Epithelial cell of proximal tubule (primary cell): ENCODE measurements at regions not wholly inside any gene's neighbourhood (a gene's known extent, or its start where the extent isn't known, plus 50 kb on each side); places are given as distances from the start of the nearest gene placed in this dataset.

Source experiments
- DNase-seq: peaks from one replicate; pipeline ENCODE4 v3.0.0-alpha.2; 2011; ENCODE audit warnings: low read depth
- H3K4me3 ChIP-seq: 2 replicates; pipeline ENCODE4 v1.5.1; 2011; ENCODE audit warnings: low read depth, mild to moderate bottlenecking, low read length
- CTCF ChIP-seq: conservative IDR thresholded peaks from 2 replicates; pipeline ENCODE4 v1.5.1; 2012; ENCODE audit warnings: low read depth, mild to moderate bottlenecking, low read length

GRCh38 chr2:122471753-122472152 is 716.3 kb downstream of the TSN start:
- no peak overlapping the region for H3K4me3 ChIP-seq
- DNase-seq, result no peak
- no peak for TF ChIP-seq CTCF

GRCh38 chr2:122478117-122478516 is 722.7 kb downstream of the TSN start:
- no peak for DNase-seq
- no peak for TF ChIP-seq CTCF

GRCh38 chr2:122478771-122479170 is 723.3 kb downstream of the TSN start:
- TF ChIP-seq CTCF, result no peak
- H3K4me3 ChIP-seq, result no peak overlapping the region
- no peak for DNase-seq

More at GRCh38 chr2:122478117-122478516, 722.7 kb downstream of the TSN start:
- H3K4me3 ChIP-seq, result no peak overlapping the region

GRCh38 chr2:122480501-122481243 is 725.2 kb downstream of the TSN start:
- TF ChIP-seq CTCF, result no peak
- no peak overlapping the region for H3K4me3 ChIP-seq
- no peak for DNase-seq

- TF ChIP-seq CTCF, result no peak
These were observed 725.8 kb downstream of the TSN start for GRCh38 chr2:122481244-122481622.

GRCh38 chr2:122481717-122482116 is 726.3 kb downstream of the TSN start:
- DNase-seq, result peak; percentile 23
- H3K4me3 ChIP-seq, result no peak overlapping the region
- TF ChIP-seq CTCF, result no peak

More at GRCh38 chr2:122481244-122481622, 725.8 kb downstream of the TSN start:
- no peak overlapping the region for H3K4me3 ChIP-seq
- no peak for DNase-seq

- no peak overlapping the region for H3K4me3 ChIP-seq
- TF ChIP-seq CTCF, result no peak
- DNase-seq, result no peak
These were observed 730.6 kb downstream of the TSN start for GRCh38 chr2:122486086-122486485.
